Right renal cortex interstitium (tissue), 3 donors: ENCODE measurements at regions not wholly inside any gene's neighbourhood (a gene's known extent, or its start where the extent isn't known, plus 50 kb on each side); places are given as distances from the start of the nearest gene placed in this dataset.

ENCODE experiments used
- DNase-seq, 3 donors: peaks; one replicate each; pipeline ENCODE4 v3.0.0-alpha.2; 2013; ENCODE audit warnings: low read depth in 3 of 3, low spot score in 2 of 3

DNA sequence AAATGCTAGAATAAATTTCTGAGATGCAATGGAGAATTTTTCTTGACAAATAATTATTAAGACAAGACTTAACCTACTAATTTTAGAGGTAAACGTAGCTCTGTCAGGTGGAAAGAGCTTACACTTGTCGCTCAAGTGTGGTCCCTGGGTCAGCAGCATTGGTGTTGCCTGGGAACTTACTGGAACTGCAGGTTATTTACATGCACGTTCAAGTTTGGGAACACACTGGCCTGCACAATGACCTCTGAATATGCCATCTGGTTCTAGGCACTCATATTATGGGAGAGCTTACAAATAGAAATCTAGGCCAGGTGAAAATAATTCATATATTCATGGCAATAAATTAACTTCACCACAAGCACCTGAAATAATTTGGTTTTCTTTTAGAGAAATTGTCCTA, 88.5 kb upstream of the BCL9 start:
- no peak for DNase-seq

- no peak for DNase-seq
Measured at GRCh38 chr1:147463022-147463421, 78.3 kb upstream of the BCL9 start.

DNA sequence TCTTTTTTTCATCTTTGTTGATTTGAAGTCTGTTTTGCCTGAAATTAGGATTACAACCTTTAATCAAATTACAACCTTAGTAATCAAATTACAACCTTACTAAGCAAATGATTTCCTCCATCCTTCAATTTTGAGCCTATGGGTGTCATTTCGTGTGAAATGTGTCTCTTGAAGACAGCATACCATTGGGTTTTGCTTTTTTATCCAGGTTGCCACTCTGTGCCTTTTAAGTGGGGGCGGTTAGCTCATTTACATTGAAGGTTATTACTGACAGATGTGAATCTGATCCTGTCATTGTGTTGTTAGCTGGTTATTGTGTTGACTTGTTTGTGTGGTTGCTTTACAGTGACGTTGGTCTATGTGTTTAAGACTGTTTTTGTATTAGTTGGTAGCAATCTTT, 74.8 kb upstream of the BCL9 start:
- no peak for DNase-seq

- DNase-seq = no peak
Measured at GRCh38 chr1:147470079-147470478, 71.2 kb upstream of the BCL9 start.

GRCh38 chr1:147472489-147472888, 68.8 kb upstream of the BCL9 start:
- no peak for DNase-seq

- DNase-seq = no peak
Measured at GRCh38 chr1:147472966-147473732, 68.2 kb upstream of the BCL9 start.

- no peak for DNase-seq
Measured at GRCh38 chr1:147473733-147474049, 67.6 kb upstream of the BCL9 start.

DNA sequence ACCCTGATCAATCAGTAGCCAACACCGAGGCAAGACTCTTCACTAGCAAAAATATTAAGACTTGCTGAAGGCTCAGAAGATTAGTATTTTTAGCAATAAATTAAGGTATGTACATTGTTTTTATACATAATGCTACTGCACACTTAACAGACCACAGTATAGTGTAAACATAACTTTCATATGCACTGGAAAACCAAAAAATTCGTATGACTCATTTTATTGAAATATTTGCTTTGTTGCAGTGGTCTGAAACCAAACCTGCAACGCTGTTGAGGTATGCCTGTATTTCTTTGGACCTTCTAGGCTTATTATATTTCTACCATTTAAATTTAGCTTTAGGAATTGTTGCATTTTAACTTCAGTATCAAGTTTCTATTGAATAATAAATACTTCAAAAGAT, 65.8 kb upstream of the BCL9 start:
- no peak for DNase-seq

GRCh38 chr1:147478521-147478920, 62.8 kb upstream of the BCL9 start:
- DNase-seq = no peak

DNA sequence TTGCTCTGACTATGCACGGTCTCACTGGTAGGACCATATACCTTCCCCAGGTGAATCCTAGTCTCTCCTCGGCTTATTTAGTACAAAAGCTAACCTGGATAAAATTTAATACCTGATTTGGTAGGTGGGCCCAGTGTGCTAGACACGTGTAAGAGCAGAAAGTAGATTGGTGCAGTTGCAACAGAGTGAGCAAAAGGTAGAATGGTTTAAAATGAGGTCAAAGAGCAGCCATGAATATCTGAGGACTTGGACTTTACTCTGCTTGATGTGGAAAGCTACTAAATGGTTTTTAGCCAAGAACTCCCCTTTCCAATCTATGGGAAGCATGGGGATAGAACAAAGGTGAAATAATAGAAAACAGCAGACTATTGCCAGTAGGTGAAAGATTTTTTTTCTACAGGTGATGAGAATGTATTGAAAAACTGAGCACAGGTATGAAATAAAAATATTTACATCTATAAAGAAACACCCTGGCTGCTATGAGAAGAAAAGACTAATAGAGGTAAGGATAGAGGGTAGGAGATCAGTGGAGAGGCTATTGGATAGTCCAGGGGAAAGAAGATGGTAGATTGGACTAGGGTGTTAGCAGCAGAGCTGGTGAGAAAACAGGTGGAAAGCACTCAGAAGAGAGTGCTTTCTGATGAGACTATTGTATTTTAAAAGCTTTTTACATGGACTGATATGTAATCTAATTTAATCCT, 61.3 kb upstream of the BCL9 start:
- DNase-seq = no peak

GRCh38 chr1:147480565-147480935, 60.8 kb upstream of the BCL9 start:
- no peak for DNase-seq

GRCh38 chr1:147486876-147487656, 54.2 kb upstream of the BCL9 start:
- no peak for DNase-seq

DNA sequence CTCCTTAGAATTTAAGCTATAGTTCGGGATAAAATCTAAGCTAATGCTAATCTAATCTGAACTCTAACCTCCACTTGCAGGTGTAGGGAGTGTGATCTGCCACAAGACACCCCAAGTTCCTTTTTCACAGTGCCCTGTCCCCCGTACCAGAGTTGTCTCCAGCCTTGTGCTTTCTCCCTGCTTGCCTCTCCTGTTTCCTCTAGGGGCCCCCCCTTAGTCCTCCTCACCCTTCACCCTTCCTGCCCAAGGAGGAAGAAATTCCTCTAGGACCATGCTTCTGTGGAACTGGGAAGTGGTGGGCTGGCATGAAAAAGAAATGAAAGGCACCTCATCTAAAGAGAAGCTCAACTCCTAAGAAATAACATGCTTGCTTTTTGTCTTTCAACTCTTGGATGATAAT, 50.2 kb upstream of the BCL9 start:
- DNase-seq = no peak
